Neural progenitor cell (in vitro differentiated cells): ENCODE measurements at regions not wholly inside any gene's neighbourhood (a gene's known extent, or its start where the extent isn't known, plus 50 kb on each side); places are given as distances from the start of the nearest gene placed in this dataset.

Experiments
- CTCF ChIP-seq: fragments of 200-600 bp; sonication (generic); IDR thresholded peaks from 2 replicates; pipeline ENCODE4 v1.5.1; 2017; ENCODE audit warnings: antibody characterized with exemption, mild to moderate bottlenecking
- EZH2phosphoT487 ChIP-seq: fragments of 200-600 bp; sonication (generic); IDR thresholded peaks from 2 replicates; pipeline ENCODE4 v1.6.1; 2017; ENCODE audit warnings: antibody characterized with exemption

GRCh38 chr16:76768948-76769347 lies 422.0 kb upstream of the MON1B start:
- TF ChIP-seq CTCF (no peak), EZH2phosphoT487 (no peak)
